VCaP (cell line): ENCODE measurements at regions not wholly inside any gene's neighbourhood (a gene's known extent, or its start where the extent isn't known, plus 50 kb on each side); places are given as distances from the start of the nearest gene placed in this dataset.
"Not testable (repeated sequence)": the region's sequence is repeated elsewhere in the genome, so short reads cannot be mapped to it uniquely, and the experiment has no call there.

Experiments used
- H3K27ac ChIP-seq: fragments of 450-650 bp; 2 replicates; pipeline ENCODE4 v1.5.1; 2017
- CTCF ChIP-seq: fragments of 450-650 bp; conservative IDR thresholded peaks from 2 replicates; pipeline ENCODE4 v1.5.1; 2017; ENCODE audit warnings: mild to moderate bottlenecking, moderate library complexity

- TF ChIP-seq CTCF, result no peak
- H3K27ac ChIP-seq, result no peak overlapping the region
Observed at GRCh38 chr1:214740471-214740870, 137.5 kb downstream of the CENPF start.

GRCh38 chr1:214747050-214747635 lies 144.1 kb downstream of the CENPF start:
- H3K27ac ChIP-seq, result no peak overlapping the region
- TF ChIP-seq CTCF, result no peak

GRCh38 chr1:214753236-214753852 lies 150.3 kb downstream of the CENPF start:
- no peak overlapping the region for H3K27ac ChIP-seq

GRCh38 chr1:214761030-214761429 lies 158.0 kb downstream of the CENPF start:
- TF ChIP-seq CTCF, result no peak
- no peak overlapping the region for H3K27ac ChIP-seq

More at GRCh38 chr1:214753236-214753852, 150.3 kb downstream of the CENPF start:
- no peak for TF ChIP-seq CTCF

GRCh38 chr1:214762902-214763301 lies 159.9 kb downstream of the CENPF start:
- TF ChIP-seq CTCF, result no peak
- no peak overlapping the region for H3K27ac ChIP-seq

GRCh38 chr1:214764502-214764901 lies 161.5 kb downstream of the CENPF start:
- no peak overlapping the region for H3K27ac ChIP-seq
- TF ChIP-seq CTCF, result no peak

GRCh38 chr1:214767221-214767620 lies 164.2 kb downstream of the CENPF start:
- no peak for TF ChIP-seq CTCF

GRCh38 chr1:214769666-214770065 lies 166.7 kb downstream of the CENPF start:
- H3K27ac ChIP-seq, result not testable (repeated sequence)

More at GRCh38 chr1:214767221-214767620, 164.2 kb downstream of the CENPF start:
- H3K27ac ChIP-seq, result no peak overlapping the region
